Amygdala (tissue), 56 donors: ENCODE measurements at regions not wholly inside any gene's neighbourhood (a gene's known extent, or its start where the extent isn't known, plus 50 kb on each side); places are given as distances from the start of the nearest gene placed in this dataset.

Experiments
- DNase-seq, 56 donors: peaks; one replicate each; lab custom pipeline; 2025; lab: John Stamatoyannopoulos, UW

DNA sequence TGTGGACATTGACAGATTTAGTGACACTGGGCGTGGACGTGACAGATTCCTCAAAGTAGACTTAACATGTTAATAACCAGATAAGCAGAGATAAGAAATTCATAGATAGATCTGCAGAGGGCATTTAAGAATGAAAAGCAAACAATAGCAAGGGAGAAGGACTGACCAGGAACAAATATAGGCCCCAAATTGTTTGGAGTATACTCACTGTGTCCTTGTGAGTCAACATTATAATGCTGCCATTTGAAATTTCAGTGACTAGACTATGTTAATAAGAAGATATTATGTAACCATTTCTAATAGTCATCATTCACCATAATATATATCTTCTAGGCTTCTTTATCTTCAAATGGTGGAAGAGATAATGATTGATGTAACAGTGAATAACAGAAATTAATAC is 78.1 kb upstream of the SLC38A11 start:
- DNase-seq = no peak

DNA sequence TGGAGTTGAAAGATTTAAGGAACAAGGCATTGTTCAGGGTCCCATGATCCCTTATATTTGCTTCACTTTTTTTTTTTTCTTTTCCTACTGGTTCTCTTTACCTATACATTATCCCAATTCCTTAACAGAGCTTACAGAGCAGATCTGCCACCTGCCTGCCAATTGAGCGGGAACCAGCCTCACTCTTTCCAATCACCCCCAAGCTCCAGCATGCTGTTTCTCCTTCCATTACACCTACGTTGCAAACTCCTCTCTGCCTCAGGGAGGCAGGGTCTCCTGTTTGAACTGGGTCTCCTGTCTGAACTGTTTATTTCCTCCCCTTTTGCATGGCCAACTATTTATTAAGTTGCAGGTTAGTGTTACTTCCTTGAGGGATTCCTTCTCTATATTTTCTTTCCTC is 77.2 kb upstream of the SLC38A11 start:
- DNase-seq = no peak

DNA sequence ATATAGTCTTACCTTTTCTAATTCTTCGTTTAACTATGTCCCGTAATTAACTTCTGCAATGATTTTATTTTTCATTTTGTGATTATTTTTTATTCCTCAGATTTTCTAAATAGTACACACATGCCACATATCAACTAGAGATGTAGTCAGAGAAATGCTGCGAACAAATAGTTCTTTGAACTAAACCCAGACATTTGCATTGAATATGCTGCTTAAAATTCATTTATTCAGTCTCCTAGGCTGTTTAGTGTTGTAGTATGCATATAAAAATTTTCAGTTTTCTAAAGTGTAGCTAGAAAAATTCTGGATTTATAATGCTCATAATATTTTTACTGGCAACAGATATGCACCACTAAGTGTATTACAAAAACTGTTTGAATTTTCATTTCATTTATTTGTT is 68.9 kb upstream of the SLC38A11 start:
- no peak for DNase-seq

DNA sequence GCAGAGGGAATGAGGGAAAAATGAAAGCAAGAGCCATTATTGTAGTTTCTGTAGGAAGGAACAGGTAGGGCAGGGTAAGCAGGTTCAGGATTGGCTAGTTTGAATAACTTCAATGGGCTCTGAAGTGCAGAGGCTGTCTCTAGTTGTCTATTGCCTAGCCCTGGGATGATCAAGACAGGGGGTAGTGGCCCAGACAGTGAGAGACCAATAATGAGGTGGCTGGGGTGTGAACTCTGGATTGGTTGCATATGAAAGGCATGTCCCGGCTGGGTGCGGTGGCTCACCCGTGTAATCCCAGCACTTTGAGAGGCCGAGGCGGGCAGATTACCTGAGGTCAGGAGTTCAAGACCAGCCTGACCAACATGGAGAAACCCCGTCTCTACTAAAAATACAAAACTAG is 67.5 kb upstream of the SLC38A11 start:
- no peak for DNase-seq

DNA sequence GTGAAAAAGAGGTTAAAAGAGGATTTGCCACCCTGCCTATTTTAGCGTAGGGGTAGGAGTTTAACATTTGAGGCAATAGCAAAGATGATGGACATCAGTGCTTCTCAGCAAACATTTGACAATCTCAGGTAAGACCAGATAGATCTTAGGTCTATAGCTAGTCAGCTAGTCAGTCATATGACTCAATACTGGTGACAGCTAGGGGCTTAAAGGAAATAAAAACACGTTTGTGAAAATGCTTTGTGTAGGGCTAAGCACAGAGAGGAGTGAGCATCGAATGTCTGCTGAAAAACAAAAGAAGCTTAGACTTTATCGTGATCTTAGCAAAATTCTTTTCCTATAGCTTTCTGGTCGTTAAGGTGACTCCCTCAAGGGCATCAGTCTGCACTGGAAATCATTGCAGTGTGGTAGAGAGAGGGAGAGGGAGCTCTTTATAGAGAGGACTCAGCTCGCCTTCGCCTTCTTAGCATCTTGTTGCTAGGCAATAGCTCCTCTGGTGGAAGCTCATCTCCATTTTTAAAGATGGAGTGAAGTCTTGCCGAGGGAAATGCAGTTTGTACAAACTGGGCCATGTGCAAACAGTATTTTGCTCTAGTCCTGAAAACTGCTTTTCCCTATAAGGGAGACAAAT is 62.8 kb upstream of the SLC38A11 start:
- DNase-seq = peak in 13 of 56 donors; percentile 3 to 26 (median 12)

DNA sequence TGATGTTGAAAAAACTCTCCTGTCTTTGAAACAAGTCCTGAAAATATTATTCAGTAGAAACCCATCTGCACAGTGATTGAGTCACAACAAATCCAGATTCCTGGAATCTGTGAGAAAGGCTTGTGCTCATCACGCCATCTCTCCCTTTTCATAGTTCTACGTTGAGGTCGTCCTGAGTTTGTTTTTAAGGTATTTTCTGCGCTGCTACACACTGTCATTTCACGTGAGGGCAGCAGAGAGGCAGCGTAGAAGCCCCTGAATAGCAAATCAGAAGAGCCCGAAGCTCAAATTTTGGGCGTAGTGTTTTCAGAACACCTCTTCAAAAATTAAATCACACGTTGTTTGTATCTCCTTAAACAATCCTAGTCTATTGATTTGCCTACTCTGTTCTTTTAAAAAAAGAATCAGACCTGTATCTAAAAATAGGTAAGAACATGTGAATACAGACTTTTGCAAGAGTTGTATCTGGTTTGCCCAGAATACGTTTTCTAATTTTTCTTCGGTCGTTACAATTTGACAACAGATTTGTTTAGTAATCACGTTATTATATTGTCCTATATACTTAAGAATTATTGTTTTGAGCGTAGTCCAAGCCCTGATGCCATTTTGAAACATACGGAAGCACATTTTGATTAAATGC is 61.6 kb upstream of the SLC38A11 start:
- DNase-seq = peak in 18 of 56 donors; percentile 4 to 60 (median 29)

DNA sequence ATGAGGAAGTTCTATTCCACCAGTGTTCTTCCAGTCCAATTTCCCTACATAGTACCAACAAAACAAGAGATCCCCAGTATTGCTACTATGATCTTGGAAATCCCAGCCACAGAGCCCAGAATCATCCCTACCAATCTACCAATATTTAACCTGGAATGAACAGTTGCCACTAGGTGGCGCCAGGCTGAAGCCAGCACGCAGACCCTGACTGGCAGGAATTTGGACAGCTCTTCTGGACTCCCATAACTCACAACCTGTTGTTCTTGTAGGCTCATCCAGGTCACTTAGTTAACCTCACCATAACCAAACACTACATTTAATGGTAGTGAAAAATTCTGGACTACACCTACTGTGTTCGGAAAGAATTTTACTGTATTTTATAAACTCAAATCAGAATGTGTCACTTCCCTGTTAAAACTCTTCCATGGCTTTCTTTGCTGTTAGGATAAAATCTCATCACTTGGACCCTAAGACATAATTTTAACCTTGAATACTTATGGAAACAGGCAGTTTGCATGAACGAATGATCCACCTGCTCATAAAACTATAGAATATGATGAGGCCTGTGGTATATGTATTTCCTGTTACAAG is 59.8 kb upstream of the SLC38A11 start:
- DNase-seq = peak in 40 of 56 donors; percentile 4 to 82 (median 33)

DNA sequence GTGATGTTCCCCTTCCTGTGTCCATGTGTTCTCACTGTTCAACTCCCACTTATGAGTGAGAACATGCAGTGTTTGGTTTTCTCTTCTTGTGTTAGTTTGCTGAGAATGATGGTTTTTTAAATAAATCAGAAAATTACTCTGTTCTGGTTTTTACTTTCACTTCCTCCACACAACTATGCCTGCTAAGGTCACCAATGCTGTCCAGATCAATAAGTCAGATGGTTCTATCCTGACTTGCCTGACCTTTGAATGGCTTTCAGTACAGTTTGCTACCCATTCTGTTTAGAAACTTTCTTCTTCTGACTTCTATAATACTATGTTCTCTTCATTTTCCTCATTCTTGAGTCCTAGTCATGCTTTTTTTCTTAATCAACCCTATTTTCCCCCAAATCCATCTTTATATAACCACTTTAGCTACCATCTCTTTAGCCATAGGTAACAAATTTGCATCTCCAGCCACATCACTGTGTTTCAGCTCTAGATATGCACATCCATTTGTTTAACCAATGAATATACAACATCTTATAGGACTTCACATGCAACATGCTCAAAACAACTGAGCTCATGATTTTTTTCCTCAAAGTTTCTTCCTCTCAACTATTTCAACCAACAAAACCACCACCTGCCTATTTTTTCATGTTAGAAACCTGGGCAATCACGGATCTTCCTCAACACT is 58.8 kb upstream of the SLC38A11 start:
- DNase-seq = no peak

DNA sequence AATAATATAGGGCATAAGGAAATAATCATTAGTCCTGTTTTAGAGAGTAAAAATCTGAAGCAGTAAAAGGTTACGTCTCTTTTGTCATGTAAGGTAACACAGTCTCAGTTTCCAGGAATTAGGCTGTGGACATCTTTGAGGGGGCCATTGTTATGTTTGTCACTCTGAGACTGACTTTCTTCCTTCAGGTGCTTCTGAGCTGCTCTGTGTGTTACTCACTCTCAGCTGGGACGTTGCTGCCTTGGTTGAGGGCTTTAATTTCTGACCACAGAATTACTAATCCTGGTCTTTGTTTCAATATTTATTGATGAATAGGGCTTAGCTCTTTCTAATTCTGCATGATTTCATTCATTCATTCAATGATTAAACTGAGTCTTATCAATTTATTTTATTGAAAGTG is 55.9 kb upstream of the SLC38A11 start:
- no peak for DNase-seq

DNA sequence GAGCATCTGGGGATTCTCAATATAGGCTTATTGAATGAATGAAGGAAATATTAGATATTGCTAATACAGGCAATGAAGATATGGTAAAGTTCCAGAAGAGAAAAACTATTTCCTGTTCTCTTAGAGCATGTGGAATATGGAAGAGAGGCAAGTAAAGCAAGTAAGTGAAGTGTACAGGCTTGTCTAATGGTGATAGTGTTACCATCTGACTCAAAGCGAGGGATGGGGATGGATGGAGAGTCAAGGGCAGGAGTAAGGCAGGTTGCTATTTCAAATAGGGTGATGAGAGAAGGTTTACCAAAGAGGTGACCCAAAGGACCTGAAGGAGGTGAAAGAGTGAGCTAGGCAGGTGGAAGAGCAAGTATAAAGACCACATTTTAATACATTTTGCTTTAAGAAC is 55.2 kb upstream of the SLC38A11 start:
- DNase-seq = no peak

DNA sequence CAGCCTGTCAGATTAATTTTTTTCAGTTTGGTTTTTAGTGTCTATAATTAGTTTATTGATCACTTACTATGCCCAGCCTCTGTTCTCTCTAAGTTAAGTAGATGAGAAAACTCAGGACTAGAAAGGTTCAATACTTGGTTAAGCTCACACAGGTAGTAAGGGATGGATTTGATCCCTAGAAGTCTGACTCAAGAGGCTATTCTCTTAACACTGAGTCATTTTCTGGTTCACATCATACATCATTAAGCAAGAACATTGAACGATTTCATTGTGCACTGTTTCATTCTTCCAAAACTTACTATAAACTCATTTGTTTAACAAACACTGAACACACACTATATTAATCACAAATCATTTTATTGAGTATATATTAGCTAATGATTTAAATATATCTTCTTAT is 54.1 kb upstream of the SLC38A11 start:
- DNase-seq = no peak

DNA sequence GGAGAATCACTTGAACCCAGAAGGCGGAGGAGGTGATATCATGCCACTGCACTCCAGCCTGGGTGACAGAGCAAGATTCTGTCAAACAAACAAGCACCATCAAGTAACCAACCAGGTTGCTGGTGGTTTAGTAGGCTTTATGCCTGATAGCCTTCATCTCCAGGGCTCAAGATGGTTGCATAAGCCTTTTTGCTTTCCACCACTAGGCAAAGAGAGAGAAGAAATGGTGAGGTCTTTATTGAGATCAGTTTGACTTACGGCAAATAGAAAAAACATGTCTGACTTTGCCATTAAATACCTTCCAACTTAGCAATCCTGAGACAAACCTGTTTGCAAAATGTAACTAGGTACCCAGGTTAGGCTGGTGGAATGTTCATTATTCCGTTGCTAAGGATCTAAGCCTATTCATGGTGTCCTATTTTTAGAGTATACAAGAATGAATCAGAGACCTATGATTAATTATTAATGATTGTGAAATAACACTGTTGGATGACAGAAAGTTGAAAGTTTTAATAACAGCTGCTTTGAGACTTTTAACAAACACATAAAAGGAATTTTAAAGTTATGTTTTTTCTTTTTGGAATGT is 53.5 kb upstream of the SLC38A11 start:
- DNase-seq = no peak

DNA sequence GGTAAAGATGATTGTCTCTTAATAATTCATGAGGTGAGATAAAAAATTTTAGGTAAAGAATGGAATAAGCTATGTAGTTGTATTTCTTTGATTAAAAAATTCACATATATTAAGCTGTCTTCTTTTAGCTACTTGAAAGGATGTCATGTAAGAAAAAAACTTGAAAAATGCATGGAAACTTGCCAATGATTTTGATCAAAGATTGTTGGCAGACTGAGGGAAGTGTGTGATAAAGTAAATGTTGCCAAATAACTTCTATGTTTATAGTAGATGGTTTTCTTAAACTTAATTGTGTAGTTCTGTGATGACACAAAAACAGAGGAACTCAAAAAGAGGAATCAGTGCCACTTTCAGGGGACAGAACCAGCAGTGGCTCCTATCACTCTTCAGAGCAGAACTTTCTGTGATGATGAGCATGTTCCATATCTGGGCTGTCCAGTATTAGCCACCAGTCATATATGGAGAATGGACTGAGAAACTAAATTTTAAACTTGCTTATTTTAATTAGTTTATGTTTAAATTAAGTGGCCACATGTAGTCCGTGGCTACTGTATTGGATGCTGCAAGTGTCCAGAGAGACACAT is 51.9 kb upstream of the SLC38A11 start:
- no peak for DNase-seq
